ENCODE measurements at regions not wholly inside any gene's neighbourhood (a gene's known extent, or its start where the extent isn't known, plus 50 kb on each side); places are given as distances from the start of the nearest gene placed in this dataset.

DNA sequence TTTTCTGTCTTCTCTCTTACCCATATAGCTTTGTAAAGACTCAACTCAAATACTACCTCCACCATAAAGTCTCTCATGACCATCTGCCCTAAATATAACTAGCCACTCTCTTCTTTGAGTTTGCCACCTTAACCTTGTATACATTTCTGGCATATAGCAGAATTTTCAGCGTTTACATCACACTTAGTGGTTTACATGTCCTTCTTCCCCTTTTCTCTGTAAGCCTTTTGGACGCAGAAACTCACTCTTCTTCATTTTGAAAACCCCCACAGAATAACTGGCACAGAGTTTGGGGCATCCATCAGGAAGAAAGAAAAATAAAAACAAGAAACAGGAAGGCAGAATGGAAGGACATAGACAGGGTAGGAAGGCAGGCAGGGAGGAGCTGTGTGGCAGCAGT is 131.8 kb upstream of the DUSP10 start:
- Histone ChIP-seq H3K27ac (ENCODE audit: low read length) (no peak overlapping the region), H3K4me2 (ENCODE audit: low read depth, low read length) (no peak overlapping the region)

DNA sequence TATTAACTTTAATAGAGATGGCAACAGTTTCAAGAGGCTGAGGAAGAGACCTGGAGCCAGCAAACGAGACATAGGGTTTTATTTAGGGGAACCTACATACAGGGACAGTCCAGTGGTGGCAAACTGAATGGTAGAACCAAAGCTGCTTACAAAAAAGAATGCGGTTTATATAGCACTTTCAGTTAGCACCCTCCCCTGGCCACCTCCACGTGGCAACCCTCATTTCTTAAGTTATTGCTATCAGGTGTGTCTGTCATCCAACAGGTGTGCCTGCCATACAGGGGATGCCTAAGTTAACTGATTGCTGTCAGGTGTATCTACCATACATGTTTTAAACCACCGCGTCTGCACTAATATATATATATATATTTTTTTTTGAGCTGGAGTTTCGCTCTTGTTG is 129.2 kb upstream of the DUSP10 start:
- Histone ChIP-seq H3K9ac (ENCODE audit: low read length) (no peak overlapping the region), H3K9me3 (replicated peaks; ENCODE audit: insufficient read depth, low read length) (no peaks in the 10 kb centered on the region), H3K4me3 (ENCODE audit: low read length) (no peak overlapping the region), H2AFZ (ENCODE audit: low read length) (no peak overlapping the region), H3K4me1 (ENCODE audit: low read length) (0 out of 2 replicates have a peak, but pooled peaks cover 5% of the 10 kb centered on the region), H4K20me1 (ENCODE audit: insufficient read depth, low read length) (no peaks in the 10 kb centered on the region), H3K36me3 (replicated peaks; ENCODE audit: insufficient read depth, low read length) (no peaks in the 10 kb centered on the region), H3K79me2 (ENCODE audit: low read length) (no peaks in the 10 kb centered on the region), H3K27me3 (replicated peaks; ENCODE audit: insufficient read depth, low read length) (no peaks in the 10 kb centered on the region), H3K27ac (ENCODE audit: low read length) (peak overlapping the region; percentile 45; the same call in 1 of the 2 replicates), H3K9me2 (replicated peaks; ENCODE audit: insufficient read depth, low read length) (no peaks in the 10 kb centered on the region), H3F3A (ENCODE audit: insufficient read depth, low read length) (no peaks in the 10 kb centered on the region), H3K4me2 (ENCODE audit: low read depth, low read length) (peak overlapping the region; percentile 30; the same call in 1 of the 2 replicates)
- DNase-seq = peak; percentile 74
- TF ChIP-seq EZH2phosphoT487 (IDR thresholded peaks at IDR 0.05; ENCODE audit: low read length) = no peak
- TF ChIP-seq, protein P1, sequence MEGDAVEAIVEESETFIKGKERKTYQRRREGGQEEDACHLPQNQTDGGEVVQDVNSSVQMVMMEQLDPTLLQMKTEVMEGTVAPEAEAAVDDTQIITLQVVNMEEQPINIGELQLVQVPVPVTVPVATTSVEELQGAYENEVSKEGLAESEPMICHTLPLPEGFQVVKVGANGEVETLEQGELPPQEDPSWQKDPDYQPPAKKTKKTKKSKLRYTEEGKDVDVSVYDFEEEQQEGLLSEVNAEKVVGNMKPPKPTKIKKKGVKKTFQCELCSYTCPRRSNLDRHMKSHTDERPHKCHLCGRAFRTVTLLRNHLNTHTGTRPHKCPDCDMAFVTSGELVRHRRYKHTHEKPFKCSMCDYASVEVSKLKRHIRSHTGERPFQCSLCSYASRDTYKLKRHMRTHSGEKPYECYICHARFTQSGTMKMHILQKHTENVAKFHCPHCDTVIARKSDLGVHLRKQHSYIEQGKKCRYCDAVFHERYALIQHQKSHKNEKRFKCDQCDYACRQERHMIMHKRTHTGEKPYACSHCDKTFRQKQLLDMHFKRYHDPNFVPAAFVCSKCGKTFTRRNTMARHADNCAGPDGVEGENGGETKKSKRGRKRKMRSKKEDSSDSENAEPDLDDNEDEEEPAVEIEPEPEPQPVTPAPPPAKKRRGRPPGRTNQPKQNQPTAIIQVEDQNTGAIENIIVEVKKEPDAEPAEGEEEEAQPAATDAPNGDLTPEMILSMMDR (IDR thresholded peaks at IDR 0.05; ENCODE audit: low read length) = no peak
- TF ChIP-seq EZH2 (optimal IDR thresholded peaks at IDR 0.05; ENCODE audit: low read depth, low read length) = no peak

More for the DNA sequence above, 131.8 kb upstream of the DUSP10 start:
- Histone ChIP-seq H3K9me2 (replicated peaks; ENCODE audit: insufficient read depth, low read length) (no peaks in the 10 kb centered on the region), H3K36me3 (replicated peaks; ENCODE audit: insufficient read depth, low read length) (no peaks in the 10 kb centered on the region), H4K20me1 (ENCODE audit: insufficient read depth, low read length) (no peaks in the 10 kb centered on the region), H3K9ac (ENCODE audit: low read length) (no peak overlapping the region), H3F3A (ENCODE audit: insufficient read depth, low read length) (no peaks in the 10 kb centered on the region), H3K9me3 (replicated peaks; ENCODE audit: insufficient read depth, low read length) (no peaks in the 10 kb centered on the region), H3K4me1 (ENCODE audit: low read length) (0 out of 2 replicates have a peak, but pooled peaks cover 5% of the 10 kb centered on the region), H2AFZ (ENCODE audit: low read length) (no peak overlapping the region), H3K27me3 (replicated peaks; ENCODE audit: insufficient read depth, low read length) (no peaks in the 10 kb centered on the region), H3K79me2 (ENCODE audit: low read length) (no peaks in the 10 kb centered on the region), H3K4me3 (ENCODE audit: low read length) (no peak overlapping the region)
- no peak for DNase-seq
- TF ChIP-seq EZH2 (optimal IDR thresholded peaks at IDR 0.05; ENCODE audit: low read depth, low read length) = no peak
- no peak for TF ChIP-seq EZH2phosphoT487 (IDR thresholded peaks at IDR 0.05; ENCODE audit: low read length)
- TF ChIP-seq, protein P1 (IDR thresholded peaks at IDR 0.05; ENCODE audit: low read length) = no peak

DNA sequence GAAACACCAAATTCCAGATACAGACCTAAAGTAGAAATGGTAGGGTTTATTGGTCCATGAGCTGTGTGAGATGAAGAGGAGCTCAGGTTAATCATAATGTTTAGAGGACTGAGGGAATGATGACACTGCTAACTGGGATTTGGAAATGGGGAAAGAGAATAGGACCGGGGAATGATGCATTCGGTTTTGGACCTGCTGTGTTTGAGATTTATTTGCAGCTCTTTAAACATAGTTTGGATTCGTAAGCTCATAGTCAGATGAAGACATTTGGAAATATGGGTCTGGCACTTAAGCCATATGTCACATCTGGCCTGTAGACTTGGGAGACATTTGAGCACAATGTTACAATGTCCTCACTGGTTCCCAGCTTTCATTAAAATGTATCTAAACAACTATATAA is 127.9 kb upstream of the DUSP10 start:
- Histone ChIP-seq H2AFZ (ENCODE audit: low read length) (no peak overlapping the region), H3K79me2 (ENCODE audit: low read length) (no peaks in the 10 kb centered on the region)
- no peak for TF ChIP-seq EZH2 (optimal IDR thresholded peaks at IDR 0.05; ENCODE audit: low read depth, low read length)
- TF ChIP-seq, protein P1 (IDR thresholded peaks at IDR 0.05; ENCODE audit: low read length) = no peak
- TF ChIP-seq EZH2phosphoT487 (IDR thresholded peaks at IDR 0.05; ENCODE audit: low read length) = no peak

More for the DNA sequence above, 127.9 kb upstream of the DUSP10 start:
- Histone ChIP-seq H3K9ac (ENCODE audit: low read length) (no peak overlapping the region), H4K20me1 (ENCODE audit: insufficient read depth, low read length) (no peaks in the 10 kb centered on the region), H3K9me2 (replicated peaks; ENCODE audit: insufficient read depth, low read length) (no peaks in the 10 kb centered on the region), H3K27me3 (replicated peaks; ENCODE audit: insufficient read depth, low read length) (no peaks in the 10 kb centered on the region), H3K9me3 (replicated peaks; ENCODE audit: insufficient read depth, low read length) (no peaks in the 10 kb centered on the region), H3F3A (ENCODE audit: insufficient read depth, low read length) (no peaks in the 10 kb centered on the region), H3K27ac (ENCODE audit: low read length) (no peak overlapping the region), H3K4me3 (ENCODE audit: low read length) (no peak overlapping the region), H3K36me3 (replicated peaks; ENCODE audit: insufficient read depth, low read length) (no peaks in the 10 kb centered on the region), H3K4me2 (ENCODE audit: low read depth, low read length) (no peak overlapping the region), H3K4me1 (ENCODE audit: low read length) (0 out of 2 replicates have a peak, but pooled peaks cover 9% of the 10 kb centered on the region)
- no peak for DNase-seq
